ENCODE measurements at regions not wholly inside any gene's neighbourhood (a gene's known extent, or its start where the extent isn't known, plus 50 kb on each side); places are given as distances from the start of the nearest gene placed in this dataset.

DNA sequence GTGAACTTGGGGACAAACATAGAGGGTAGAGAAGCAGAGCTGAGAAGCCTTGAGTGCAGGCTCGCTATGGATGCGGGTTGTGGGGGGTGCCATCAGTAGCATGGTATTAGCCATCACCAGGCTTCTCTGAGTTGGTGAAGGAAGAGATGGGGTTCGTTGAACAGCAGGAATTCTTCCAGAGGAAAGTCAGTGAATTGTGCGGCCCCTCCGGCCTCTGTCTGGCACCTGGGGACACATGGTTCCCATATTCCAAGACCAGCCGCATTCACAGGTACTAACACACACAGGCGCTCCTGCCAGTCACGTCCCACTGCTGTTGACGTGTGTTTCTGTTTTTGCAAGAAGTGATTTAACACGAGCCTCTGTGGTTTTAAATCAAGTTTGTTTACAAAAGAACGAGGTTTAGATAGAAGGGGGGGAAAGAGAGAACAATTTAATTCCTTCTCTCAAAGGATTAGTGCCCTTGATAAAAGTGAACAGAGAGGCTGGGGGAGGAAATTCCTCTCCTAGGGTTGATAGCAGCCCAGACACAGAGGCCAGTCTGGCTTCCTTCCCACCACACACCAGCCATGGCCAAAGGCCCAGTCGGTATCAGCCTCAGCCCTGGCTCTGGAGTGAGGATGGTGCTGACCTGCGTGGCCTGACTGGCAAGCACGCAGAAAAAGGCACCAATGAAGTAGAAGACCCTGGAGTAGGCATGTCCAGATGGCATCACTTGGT is 252.6 kb upstream of the IGFBP3 start:
- TF ChIP-seq POLR2A (IDR thresholded peaks at IDR 0.05; ENCODE audit: extremely low read depth, insufficient read length), result no peak
- TF ChIP-seq, protein P1, sequence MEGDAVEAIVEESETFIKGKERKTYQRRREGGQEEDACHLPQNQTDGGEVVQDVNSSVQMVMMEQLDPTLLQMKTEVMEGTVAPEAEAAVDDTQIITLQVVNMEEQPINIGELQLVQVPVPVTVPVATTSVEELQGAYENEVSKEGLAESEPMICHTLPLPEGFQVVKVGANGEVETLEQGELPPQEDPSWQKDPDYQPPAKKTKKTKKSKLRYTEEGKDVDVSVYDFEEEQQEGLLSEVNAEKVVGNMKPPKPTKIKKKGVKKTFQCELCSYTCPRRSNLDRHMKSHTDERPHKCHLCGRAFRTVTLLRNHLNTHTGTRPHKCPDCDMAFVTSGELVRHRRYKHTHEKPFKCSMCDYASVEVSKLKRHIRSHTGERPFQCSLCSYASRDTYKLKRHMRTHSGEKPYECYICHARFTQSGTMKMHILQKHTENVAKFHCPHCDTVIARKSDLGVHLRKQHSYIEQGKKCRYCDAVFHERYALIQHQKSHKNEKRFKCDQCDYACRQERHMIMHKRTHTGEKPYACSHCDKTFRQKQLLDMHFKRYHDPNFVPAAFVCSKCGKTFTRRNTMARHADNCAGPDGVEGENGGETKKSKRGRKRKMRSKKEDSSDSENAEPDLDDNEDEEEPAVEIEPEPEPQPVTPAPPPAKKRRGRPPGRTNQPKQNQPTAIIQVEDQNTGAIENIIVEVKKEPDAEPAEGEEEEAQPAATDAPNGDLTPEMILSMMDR (IDR thresholded peaks at IDR 0.05; ENCODE audit: low read depth, low read length), result no peak
- no peak for TF ChIP-seq MYC (IDR thresholded peaks at IDR 0.05; ENCODE audit: low read depth, low read length)
- TF ChIP-seq, protein P2, sequence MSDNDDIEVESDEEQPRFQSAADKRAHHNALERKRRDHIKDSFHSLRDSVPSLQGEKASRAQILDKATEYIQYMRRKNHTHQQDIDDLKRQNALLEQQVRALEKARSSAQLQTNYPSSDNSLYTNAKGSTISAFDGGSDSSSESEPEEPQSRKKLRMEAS (IDR thresholded peaks at IDR 0.05; ENCODE audit: low read depth, low read length), result no peak
